A549 (cell line): ENCODE measurements at regions not wholly inside any gene's neighbourhood (a gene's known extent, or its start where the extent isn't known, plus 50 kb on each side); places are given as distances from the start of the nearest gene placed in this dataset.
"Not testable (repeated sequence)": the region's sequence is repeated elsewhere in the genome, so short reads cannot be mapped to it uniquely, and the experiment has no call there.

ENCODE experiments used
- HMGXB4 ChIP-seq: fragments of 250-450 bp; sonication (Bioruptor Pico); IDR thresholded peaks from 2 replicates; pipeline ENCODE4 v1.5.0; 2021; ENCODE audit warnings: mild to moderate bottlenecking, moderate library complexity, borderline replicate concordance
- TF ChIP-seq, protein P1 (sequence below): fragments of >200 bp; sonication (Bioruptor Twin); formaldehyde crosslinking; IDR thresholded peaks from 3 replicates; pipeline ENCODE4 v1.5.1; 2016

GRCh38 chr3:159510988-159511387 is 477.6 kb upstream of the IL12A start:
- TF ChIP-seq HMGXB4 = not testable (repeated sequence)
- TF ChIP-seq, protein P1, sequence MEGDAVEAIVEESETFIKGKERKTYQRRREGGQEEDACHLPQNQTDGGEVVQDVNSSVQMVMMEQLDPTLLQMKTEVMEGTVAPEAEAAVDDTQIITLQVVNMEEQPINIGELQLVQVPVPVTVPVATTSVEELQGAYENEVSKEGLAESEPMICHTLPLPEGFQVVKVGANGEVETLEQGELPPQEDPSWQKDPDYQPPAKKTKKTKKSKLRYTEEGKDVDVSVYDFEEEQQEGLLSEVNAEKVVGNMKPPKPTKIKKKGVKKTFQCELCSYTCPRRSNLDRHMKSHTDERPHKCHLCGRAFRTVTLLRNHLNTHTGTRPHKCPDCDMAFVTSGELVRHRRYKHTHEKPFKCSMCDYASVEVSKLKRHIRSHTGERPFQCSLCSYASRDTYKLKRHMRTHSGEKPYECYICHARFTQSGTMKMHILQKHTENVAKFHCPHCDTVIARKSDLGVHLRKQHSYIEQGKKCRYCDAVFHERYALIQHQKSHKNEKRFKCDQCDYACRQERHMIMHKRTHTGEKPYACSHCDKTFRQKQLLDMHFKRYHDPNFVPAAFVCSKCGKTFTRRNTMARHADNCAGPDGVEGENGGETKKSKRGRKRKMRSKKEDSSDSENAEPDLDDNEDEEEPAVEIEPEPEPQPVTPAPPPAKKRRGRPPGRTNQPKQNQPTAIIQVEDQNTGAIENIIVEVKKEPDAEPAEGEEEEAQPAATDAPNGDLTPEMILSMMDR = not testable (repeated sequence)
